ENCODE measurements at regions not wholly inside any gene's neighbourhood (a gene's known extent, or its start where the extent isn't known, plus 50 kb on each side); places are given as distances from the start of the nearest gene placed in this dataset.

DNA sequence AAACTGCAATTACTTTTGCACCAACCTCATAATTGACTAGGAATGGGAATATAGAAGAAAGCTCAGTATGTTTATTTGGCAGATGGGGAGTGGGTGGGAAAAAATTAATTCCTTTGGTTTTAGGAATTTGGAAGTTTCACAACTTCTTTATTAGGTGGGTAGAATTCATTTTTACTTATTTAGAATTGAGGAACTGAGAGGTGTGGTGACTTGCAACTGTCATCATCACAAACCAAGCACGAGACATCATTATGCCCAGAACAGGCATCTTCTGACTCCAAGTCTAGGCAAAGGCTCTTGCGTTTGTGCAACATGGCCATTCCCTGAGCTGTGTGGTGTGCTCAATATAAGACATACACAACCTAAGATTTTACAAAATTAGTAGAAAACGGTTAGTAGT lies 380.0 kb downstream of the ATP23 start:
- TF ChIP-seq, protein P1, sequence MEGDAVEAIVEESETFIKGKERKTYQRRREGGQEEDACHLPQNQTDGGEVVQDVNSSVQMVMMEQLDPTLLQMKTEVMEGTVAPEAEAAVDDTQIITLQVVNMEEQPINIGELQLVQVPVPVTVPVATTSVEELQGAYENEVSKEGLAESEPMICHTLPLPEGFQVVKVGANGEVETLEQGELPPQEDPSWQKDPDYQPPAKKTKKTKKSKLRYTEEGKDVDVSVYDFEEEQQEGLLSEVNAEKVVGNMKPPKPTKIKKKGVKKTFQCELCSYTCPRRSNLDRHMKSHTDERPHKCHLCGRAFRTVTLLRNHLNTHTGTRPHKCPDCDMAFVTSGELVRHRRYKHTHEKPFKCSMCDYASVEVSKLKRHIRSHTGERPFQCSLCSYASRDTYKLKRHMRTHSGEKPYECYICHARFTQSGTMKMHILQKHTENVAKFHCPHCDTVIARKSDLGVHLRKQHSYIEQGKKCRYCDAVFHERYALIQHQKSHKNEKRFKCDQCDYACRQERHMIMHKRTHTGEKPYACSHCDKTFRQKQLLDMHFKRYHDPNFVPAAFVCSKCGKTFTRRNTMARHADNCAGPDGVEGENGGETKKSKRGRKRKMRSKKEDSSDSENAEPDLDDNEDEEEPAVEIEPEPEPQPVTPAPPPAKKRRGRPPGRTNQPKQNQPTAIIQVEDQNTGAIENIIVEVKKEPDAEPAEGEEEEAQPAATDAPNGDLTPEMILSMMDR (IDR thresholded peaks at IDR 0.05): no peak

DNA sequence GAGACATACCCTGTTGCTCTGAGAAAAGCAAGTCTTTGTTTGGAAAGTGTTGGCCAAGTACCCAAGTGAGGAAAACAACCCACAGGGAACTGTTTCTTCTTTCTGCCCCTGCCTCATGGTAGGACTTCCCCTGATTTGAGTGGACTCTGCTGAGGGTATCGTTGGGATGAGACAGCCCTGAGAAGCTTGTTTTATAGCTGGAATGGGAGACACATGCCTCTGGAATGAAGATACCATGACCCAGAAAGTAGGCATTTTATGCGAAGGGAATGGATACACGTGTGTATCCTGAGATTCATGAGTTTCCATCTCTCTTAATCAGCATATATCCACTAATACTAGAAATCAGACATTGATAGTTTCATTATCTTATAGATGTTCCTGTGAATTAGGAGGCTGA lies 382.3 kb downstream of the ATP23 start:
- TF ChIP-seq, protein P1 (IDR thresholded peaks at IDR 0.05): no peak

DNA sequence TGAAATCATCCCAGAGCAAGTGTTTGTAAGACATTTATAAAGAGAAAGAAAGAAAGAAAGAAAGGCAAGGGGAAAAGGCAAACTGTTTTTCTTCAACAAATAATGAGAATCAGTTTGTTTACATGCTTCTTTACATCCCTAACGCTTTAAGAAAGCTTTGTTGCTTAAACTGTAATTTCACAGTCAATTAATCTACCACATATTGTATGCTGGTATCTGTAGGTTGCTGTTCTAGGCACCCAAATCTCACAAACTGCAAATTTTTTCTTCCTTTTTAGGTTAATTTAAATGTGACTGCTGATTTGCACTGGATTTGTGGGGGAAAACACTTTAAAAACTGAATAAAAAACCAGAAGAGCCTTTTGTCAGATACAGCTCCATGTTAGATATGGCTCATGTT lies 384.2 kb downstream of the ATP23 start:
- TF ChIP-seq, protein P1 (IDR thresholded peaks at IDR 0.05): no peak

DNA sequence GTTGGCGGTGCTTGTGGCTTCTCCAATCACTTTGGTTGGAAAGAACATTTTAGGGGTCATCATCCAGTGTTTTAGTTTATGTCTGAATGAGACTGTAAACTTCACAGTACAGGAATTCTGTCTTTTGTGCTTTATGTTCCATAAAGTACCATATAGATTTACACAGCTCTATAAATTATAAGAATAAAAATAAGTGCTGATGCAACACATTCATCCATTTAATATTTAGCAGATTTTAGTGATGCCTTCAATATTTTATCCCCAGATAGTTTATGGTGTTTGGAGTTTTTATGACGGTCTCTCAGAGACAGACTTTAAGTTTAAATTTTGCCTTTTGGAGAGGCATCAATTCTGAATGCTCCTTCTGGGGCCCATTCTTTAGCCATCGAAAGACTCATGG lies 385.2 kb downstream of the ATP23 start:
- TF ChIP-seq, protein P1 (IDR thresholded peaks at IDR 0.05): no peak

DNA sequence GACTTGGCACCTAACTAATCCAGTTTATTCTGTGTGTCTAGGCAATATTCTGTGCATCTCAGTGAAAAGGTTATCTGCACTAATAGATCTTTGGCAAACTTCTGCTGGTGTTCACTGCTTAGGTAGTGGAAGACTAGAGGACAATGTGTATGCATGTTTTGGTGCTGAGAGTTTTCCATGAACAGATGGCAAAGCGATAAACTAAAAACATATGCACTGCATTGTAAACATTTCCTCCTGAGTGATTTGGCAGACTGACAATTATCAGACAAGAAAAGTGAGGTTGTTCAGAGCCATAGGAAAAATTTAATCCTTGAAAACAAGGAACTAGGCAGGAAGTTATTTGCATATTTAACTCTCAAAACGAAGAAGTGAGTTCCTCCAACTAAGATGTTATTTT lies 400.4 kb downstream of the ATP23 start:
- TF ChIP-seq, protein P1 (IDR thresholded peaks at IDR 0.05): no peak

DNA sequence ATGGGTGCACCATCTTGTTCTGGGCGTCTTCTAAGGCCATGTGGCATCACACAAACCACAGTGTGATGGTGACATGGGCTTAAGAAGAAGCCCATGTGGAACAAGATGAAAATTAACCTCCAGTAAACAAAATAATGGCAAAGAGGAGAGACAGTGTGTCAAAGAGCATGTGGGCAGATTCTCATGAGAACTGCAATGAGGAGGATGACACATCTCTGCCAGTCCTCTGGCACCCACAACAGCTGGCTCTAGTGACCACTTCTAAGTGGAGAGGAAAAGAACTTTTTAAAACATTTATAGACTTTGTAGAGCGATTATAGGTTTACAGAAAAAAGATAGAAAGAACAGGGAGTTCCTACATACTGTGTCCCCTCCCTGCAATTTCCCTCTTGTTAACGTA lies 401.4 kb downstream of the ATP23 start:
- TF ChIP-seq, protein P1 (IDR thresholded peaks at IDR 0.05): no peak

DNA sequence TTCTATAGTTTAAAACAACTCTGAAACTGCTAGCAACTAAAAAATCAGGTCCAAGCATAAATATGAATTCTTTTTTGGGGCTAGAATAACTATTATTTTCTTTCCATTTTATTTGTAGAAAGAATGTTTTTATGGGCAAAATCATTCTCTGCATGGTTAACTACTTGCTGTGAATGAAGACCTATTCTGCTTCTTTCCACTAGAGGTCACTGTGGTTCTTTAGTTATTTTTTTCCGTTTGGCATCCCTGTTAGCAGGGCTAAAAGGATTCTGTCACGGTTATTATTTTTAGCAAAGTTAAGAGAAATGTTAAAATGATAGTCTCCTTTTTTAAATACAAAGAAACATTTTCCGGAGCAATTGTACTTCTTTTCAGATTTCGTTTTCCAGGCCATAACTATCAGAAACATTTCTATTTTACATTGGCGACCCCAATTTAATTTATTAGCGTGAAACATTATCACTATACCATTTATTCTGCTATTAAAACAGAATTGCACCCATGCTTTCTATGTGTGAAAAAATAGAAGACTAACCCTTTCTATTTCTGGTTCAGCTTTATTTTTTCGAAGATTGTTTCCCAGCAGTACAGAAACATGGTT lies 404.8 kb downstream of the ATP23 start:
- TF ChIP-seq, protein P1 (IDR thresholded peaks at IDR 0.05): peak; percentile 81

DNA sequence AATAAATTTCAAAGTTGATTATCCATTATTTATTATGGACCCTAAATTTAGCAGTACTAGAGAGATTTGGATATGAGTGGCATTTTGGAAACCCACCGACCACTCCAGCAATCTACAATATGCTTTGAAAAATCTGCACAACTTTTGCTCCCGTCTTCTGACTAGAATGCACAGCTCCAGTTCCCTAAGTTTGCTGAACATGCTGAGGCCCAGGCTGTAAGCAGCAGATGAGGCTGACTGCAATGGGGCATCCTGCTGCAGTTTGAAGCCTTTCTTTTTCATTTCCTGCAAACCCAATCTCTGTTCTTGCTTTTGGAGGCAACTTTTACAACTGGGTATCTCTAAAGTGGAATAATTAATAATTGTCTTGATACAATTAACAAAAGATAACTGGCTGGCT lies 405.8 kb downstream of the ATP23 start:
- TF ChIP-seq, protein P1 (IDR thresholded peaks at IDR 0.05): no peak

All from LNCAP (cell line).